ENCODE measurements at regions not wholly inside any gene's neighbourhood (a gene's known extent, or its start where the extent isn't known, plus 50 kb on each side); places are given as distances from the start of the nearest gene placed in this dataset.
A peak's percentile ranks its signal among the peaks of the same experiment; 100 is the strongest.

DNA sequence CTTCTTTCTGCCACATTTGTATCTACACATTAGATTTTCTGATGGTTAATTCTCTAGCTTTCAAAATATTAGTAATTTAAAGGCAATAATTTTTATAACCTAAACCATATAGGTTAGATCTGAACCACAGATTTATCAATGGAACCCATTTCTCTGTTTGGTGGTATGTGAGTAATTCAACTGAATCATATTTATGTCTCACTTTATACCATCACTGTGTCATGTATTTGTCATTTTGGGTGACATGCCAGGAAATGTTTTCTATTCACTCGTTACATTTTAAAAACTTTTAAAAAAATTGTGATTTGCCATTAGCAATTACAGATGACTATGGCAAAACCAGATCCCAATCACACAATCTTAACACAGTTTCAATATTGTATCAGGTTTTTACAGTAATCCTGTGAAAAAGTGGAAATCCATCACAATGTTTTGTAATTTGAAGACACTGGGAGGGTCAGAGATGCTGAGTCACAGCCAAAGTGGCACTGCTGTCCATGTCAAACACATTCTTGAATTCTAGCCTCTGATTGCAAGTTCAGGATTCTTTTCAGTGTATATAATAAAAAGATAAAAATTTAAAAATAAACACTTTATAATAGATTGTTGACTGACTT lies 356.0 kb upstream of the RBMS3 start:
- H3K4me1 ChIP-seq (ENCODE audit: control insufficient read depth, insufficient read depth, low read length), result peaks cover 5% of the 10 kb centered on the region
- H3K4me3 ChIP-seq (ENCODE audit: low read length), result no peak overlapping the region
- no peak overlapping the region for H3K9ac ChIP-seq (ENCODE audit: low read depth, low read length)
- no peaks in the 10 kb centered on the region for H3K27me3 ChIP-seq (ENCODE audit: control insufficient read depth, insufficient read depth, low read length)
- no peaks in the 10 kb centered on the region for H3K9me3 ChIP-seq (replicated peaks; ENCODE audit: low read length)
- peak overlapping the region; percentile 36 for H3K4me2 ChIP-seq (ENCODE audit: low read length)
- no peaks in the 10 kb centered on the region for H3K36me3 ChIP-seq (ENCODE audit: insufficient read depth, low read length)

GRCh38 chr3:28933337-28933736 lies 347.5 kb upstream of the RBMS3 start:
- Histone ChIP-seq H3K4me3 (ENCODE audit: low read length) (no peak overlapping the region), H3K9me3 (replicated peaks; ENCODE audit: low read length) (no peaks in the 10 kb centered on the region), H3K4me2 (ENCODE audit: low read length) (no peak overlapping the region), H3K4me1 (ENCODE audit: control insufficient read depth, insufficient read depth, low read length) (no peaks in the 10 kb centered on the region), H3K9ac (ENCODE audit: low read depth, low read length) (no peak overlapping the region), H3K36me3 (ENCODE audit: insufficient read depth, low read length) (no peaks in the 10 kb centered on the region), H3K27me3 (ENCODE audit: control insufficient read depth, insufficient read depth, low read length) (no peaks in the 10 kb centered on the region)

DNA sequence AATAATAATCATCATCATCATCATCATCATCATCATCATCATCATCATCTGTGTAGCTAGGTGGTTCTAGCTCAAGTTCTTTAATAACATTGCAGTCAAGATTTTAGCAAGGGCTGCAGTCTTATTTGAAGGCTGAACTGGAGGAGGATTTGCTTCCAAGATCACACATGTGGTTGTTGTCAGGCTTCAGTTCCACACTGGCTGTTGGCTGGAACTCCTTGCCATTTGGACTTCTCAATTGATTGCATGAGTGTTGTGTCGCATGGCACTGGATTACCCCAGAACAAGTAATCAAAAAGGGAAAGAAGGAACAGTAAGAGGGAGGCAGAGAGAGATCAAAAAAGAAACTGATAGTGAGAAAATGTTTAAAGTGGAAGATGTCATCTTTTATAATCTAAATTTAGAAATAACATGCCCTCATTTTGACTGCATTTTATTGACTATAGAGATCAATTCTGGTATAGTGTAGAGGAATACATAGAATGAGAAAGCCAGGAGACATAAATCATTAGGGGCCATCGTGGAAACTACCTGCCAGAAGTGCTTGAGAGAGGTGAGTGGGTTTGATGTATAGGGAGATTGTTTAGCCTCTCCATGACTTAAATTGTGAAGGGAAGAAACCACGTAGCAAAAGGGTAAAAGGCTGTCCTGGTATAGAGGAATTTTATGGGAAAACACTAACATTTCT lies 346.6 kb upstream of the RBMS3 start:
- no peaks in the 10 kb centered on the region for H3K9me3 ChIP-seq (replicated peaks; ENCODE audit: low read length)
- H3K4me1 ChIP-seq (ENCODE audit: control insufficient read depth, insufficient read depth, low read length), result no peaks in the 10 kb centered on the region
- H3K27me3 ChIP-seq (ENCODE audit: control insufficient read depth, insufficient read depth, low read length), result no peaks in the 10 kb centered on the region
- no peaks in the 10 kb centered on the region for H3K36me3 ChIP-seq (ENCODE audit: insufficient read depth, low read length)
- no peak overlapping the region for H3K4me3 ChIP-seq (ENCODE audit: low read length)
- H3K9ac ChIP-seq (ENCODE audit: low read depth, low read length), result no peak overlapping the region
- H3K4me2 ChIP-seq (ENCODE audit: low read length), result no peak overlapping the region

DNA sequence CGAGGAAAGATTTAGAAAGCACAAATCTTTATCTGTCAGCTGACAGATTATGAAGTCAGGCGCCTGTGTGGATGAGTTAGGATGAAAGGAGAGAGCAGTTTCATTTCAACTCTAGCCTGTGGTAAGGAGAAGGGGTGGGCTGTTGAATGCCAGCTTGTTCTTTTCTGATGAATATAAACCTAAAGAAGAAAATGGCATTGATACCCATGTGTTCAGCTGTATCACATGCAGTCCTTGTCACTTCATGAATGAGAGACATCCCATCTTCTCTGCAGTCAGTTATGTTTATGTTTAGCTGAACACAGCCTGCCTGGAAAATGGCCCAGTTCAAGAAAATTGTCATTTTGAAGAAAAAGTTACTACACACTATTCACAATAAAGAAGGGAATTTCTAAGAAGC lies 345.7 kb upstream of the RBMS3 start:
- H3K36me3 ChIP-seq (ENCODE audit: insufficient read depth, low read length), result no peaks in the 10 kb centered on the region
- no peak overlapping the region for H3K4me2 ChIP-seq (ENCODE audit: low read length)
- H3K4me1 ChIP-seq (ENCODE audit: control insufficient read depth, insufficient read depth, low read length), result peaks cover 2% of the 10 kb centered on the region
- no peaks in the 10 kb centered on the region for H3K27me3 ChIP-seq (ENCODE audit: control insufficient read depth, insufficient read depth, low read length)
- no peak overlapping the region for H3K4me3 ChIP-seq (ENCODE audit: low read length)
- H3K9ac ChIP-seq (ENCODE audit: low read depth, low read length), result no peak overlapping the region
- H3K9me3 ChIP-seq (replicated peaks; ENCODE audit: low read length), result no peaks in the 10 kb centered on the region

DNA sequence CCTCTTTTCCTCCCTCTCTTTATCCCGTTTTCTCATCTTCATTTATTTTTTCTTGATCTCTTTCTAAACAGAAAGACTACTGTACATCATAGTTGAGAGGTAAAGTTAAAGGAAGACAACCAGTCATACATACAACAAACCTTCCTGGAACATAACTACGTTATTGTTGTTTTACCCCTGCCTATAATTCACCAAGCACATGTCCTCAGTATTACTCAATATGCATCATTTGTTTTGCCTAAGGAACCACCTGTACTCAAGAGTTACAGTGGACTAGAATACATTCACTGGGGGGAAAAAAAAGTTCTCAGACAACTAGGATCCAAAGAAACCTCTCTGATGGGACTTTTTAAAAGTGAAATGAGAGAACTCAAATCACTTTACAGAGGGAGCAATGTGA lies 344.7 kb upstream of the RBMS3 start:
- Histone ChIP-seq H3K4me1 (ENCODE audit: control insufficient read depth, insufficient read depth, low read length) (peaks cover 12% of the 10 kb centered on the region), H3K4me2 (ENCODE audit: low read length) (no peak overlapping the region), H3K9ac (ENCODE audit: low read depth, low read length) (no peak overlapping the region), H3K36me3 (ENCODE audit: insufficient read depth, low read length) (no peaks in the 10 kb centered on the region), H3K9me3 (replicated peaks; ENCODE audit: low read length) (no peaks in the 10 kb centered on the region), H3K4me3 (ENCODE audit: low read length) (no peak overlapping the region), H3K27me3 (ENCODE audit: control insufficient read depth, insufficient read depth, low read length) (no peaks in the 10 kb centered on the region)

DNA sequence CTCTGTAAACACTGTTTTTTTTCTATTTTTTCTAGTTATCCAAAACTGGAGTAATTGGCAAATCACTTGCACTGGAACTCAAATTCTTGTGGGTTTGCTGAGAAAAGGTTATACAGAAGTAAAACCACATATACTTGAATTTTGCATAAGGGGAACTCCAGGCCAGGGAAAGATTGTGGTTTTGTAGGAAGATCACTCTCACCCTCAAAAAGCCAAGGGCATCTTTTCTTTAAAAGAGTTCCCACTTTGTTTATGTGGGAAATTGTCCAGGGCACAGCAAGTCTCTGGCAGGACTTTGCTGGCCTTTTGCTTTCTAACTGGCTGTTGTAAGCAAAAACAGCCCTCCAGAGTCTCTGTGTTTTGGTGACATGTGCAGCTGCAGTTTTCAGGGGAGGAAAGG lies 340.3 kb upstream of the RBMS3 start:
- Histone ChIP-seq H3K4me1 (ENCODE audit: control insufficient read depth, insufficient read depth, low read length) (peaks cover 16% of the 10 kb centered on the region), H3K36me3 (ENCODE audit: insufficient read depth, low read length) (no peaks in the 10 kb centered on the region), H3K9me3 (replicated peaks; ENCODE audit: low read length) (no peaks in the 10 kb centered on the region), H3K4me2 (ENCODE audit: low read length) (peak overlapping the region; percentile 26), H3K9ac (ENCODE audit: low read depth, low read length) (no peak overlapping the region), H3K27me3 (ENCODE audit: control insufficient read depth, insufficient read depth, low read length) (no peaks in the 10 kb centered on the region), H3K4me3 (ENCODE audit: low read length) (no peak overlapping the region)

DNA sequence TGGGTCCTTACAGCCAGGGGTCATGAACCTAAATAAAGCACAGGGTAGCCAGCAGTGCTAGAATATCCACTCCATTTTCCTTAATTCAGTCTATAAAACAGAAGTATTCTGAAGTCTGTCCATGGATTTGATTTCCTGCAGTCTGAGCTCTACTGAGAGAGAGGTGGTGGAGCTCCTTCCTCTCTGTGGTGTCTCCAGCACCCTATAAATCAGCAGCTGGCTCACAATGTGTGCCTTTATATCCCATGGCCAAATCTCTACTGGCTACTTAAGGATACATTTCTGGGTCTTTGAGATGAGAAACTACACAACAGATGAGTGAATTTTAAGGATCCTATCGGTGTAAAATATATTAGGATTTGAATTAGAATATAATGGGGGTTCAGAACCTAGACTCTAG lies 339.9 kb upstream of the RBMS3 start:
- Histone ChIP-seq H3K9ac (ENCODE audit: low read depth, low read length) (no peak overlapping the region), H3K36me3 (ENCODE audit: insufficient read depth, low read length) (no peaks in the 10 kb centered on the region), H3K4me3 (ENCODE audit: low read length) (no peak overlapping the region), H3K9me3 (replicated peaks; ENCODE audit: low read length) (no peaks in the 10 kb centered on the region), H3K4me2 (ENCODE audit: low read length) (peak overlapping the region; percentile 26), H3K27me3 (ENCODE audit: control insufficient read depth, insufficient read depth, low read length) (no peaks in the 10 kb centered on the region), H3K4me1 (ENCODE audit: control insufficient read depth, insufficient read depth, low read length) (peaks cover 16% of the 10 kb centered on the region)

GRCh38 chr3:28947061-28947460 lies 333.8 kb upstream of the RBMS3 start:
- no peaks in the 10 kb centered on the region for H3K36me3 ChIP-seq (ENCODE audit: insufficient read depth, low read length)
- H3K27me3 ChIP-seq (ENCODE audit: control insufficient read depth, insufficient read depth, low read length), result no peaks in the 10 kb centered on the region

GRCh38 chr3:28947751-28948150 lies 333.1 kb upstream of the RBMS3 start:
- no peaks in the 10 kb centered on the region for H3K36me3 ChIP-seq (ENCODE audit: insufficient read depth, low read length)
- no peak overlapping the region for H3K9ac ChIP-seq (ENCODE audit: low read depth, low read length)

More at GRCh38 chr3:28947061-28947460, 333.8 kb upstream of the RBMS3 start:
- Histone ChIP-seq H3K4me2 (ENCODE audit: low read length) (no peak overlapping the region), H3K9ac (ENCODE audit: low read depth, low read length) (no peak overlapping the region), H3K4me3 (ENCODE audit: low read length) (no peak overlapping the region), H3K9me3 (replicated peaks; ENCODE audit: low read length) (no peaks in the 10 kb centered on the region), H3K4me1 (ENCODE audit: control insufficient read depth, insufficient read depth, low read length) (no peaks in the 10 kb centered on the region)

GRCh38 chr3:28948685-28949084 lies 332.2 kb upstream of the RBMS3 start:
- Histone ChIP-seq H3K9me3 (replicated peaks; ENCODE audit: low read length) (no peaks in the 10 kb centered on the region), H3K4me2 (ENCODE audit: low read length) (no peak overlapping the region), H3K4me1 (ENCODE audit: control insufficient read depth, insufficient read depth, low read length) (no peaks in the 10 kb centered on the region), H3K9ac (ENCODE audit: low read depth, low read length) (no peak overlapping the region), H3K4me3 (ENCODE audit: low read length) (no peak overlapping the region), H3K36me3 (ENCODE audit: insufficient read depth, low read length) (no peaks in the 10 kb centered on the region), H3K27me3 (ENCODE audit: control insufficient read depth, insufficient read depth, low read length) (no peaks in the 10 kb centered on the region)

More at GRCh38 chr3:28947751-28948150, 333.1 kb upstream of the RBMS3 start:
- Histone ChIP-seq H3K9me3 (replicated peaks; ENCODE audit: low read length) (no peaks in the 10 kb centered on the region), H3K4me1 (ENCODE audit: control insufficient read depth, insufficient read depth, low read length) (no peaks in the 10 kb centered on the region), H3K27me3 (ENCODE audit: control insufficient read depth, insufficient read depth, low read length) (no peaks in the 10 kb centered on the region), H3K4me3 (ENCODE audit: low read length) (no peak overlapping the region), H3K4me2 (ENCODE audit: low read length) (no peak overlapping the region)

DNA sequence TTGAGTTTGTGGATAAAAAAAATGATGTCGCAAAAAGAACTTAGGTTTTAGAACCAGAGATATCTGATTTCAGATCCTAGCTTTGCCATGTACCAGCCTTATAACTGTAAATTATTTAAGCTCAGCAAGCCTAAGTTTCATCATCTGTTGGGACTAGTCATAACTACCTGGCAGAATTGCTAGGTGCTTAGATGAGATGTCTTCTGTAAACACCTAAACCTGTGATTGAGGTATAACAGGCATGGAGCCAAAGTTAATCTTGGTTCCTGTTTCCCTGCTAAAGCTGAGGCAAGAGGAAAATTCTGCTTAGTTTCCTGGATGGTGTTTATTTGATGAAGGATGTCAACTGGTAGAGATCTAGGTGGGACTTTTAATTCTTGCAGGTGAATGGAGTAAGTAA lies 331.3 kb upstream of the RBMS3 start:
- Histone ChIP-seq H3K4me1 (ENCODE audit: control insufficient read depth, insufficient read depth, low read length) (no peaks in the 10 kb centered on the region), H3K4me2 (ENCODE audit: low read length) (no peak overlapping the region), H3K27me3 (ENCODE audit: control insufficient read depth, insufficient read depth, low read length) (no peaks in the 10 kb centered on the region), H3K4me3 (ENCODE audit: low read length) (no peak overlapping the region), H3K36me3 (ENCODE audit: insufficient read depth, low read length) (no peaks in the 10 kb centered on the region), H3K9me3 (replicated peaks; ENCODE audit: low read length) (no peaks in the 10 kb centered on the region), H3K9ac (ENCODE audit: low read depth, low read length) (no peak overlapping the region)

DNA sequence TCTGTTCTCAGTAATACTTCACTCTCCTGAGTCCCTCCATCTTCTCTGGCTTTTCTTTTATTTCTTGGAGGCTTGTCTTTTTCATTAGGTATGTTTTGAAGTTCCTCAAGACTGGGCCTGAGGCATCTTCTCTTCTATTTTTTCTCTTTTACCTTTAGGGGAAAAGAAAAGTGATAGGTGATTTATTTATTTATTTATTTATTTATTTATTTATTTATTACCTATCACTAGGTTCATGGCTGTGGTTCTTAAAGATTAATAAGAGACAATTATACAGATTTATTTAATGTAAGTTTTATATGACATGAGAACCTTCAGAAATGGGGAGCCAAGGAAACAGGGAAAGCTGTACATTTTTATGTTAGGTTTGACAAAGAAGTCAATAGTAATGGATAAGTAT lies 330.3 kb upstream of the RBMS3 start:
- Histone ChIP-seq H3K4me1 (ENCODE audit: control insufficient read depth, insufficient read depth, low read length) (no peaks in the 10 kb centered on the region), H3K9ac (ENCODE audit: low read depth, low read length) (no peak overlapping the region), H3K4me3 (ENCODE audit: low read length) (no peak overlapping the region), H3K36me3 (ENCODE audit: insufficient read depth, low read length) (no peaks in the 10 kb centered on the region), H3K4me2 (ENCODE audit: low read length) (no peak overlapping the region), H3K9me3 (replicated peaks; ENCODE audit: low read length) (no peaks in the 10 kb centered on the region), H3K27me3 (ENCODE audit: control insufficient read depth, insufficient read depth, low read length) (no peaks in the 10 kb centered on the region)
